Hepatocyte (in vitro differentiated cells): ENCODE measurements at regions not wholly inside any gene's neighbourhood (a gene's known extent, or its start where the extent isn't known, plus 50 kb on each side); places are given as distances from the start of the nearest gene placed in this dataset.
"Not testable (repeated sequence)": the region's sequence is repeated elsewhere in the genome, so short reads cannot be mapped to it uniquely, and the experiment has no call there.

ENCODE experiments used
- DNase-seq: peaks from one replicate; pipeline ENCODE4 v3.0.0-alpha.2; 2016; ENCODE audit warnings: low spot score
- H2AFZ ChIP-seq: fragments of 200-600 bp; sonication (generic); 2 replicates; pipeline ENCODE4 v1.6.0; 2016; ENCODE audit warnings: antibody characterized with exemption, mild to moderate bottlenecking
- H3K27ac ChIP-seq: fragments of 200-600 bp; sonication (generic); 2 replicates; pipeline ENCODE4 v1.5.1; 2016; ENCODE audit warnings: mild to moderate bottlenecking
- H3K27me3 ChIP-seq: fragments of 200-600 bp; sonication (generic); 2 replicates; pipeline ENCODE4 v1.6.1; 2016
- H3K36me3 ChIP-seq: fragments of 200-600 bp; sonication (generic); replicated peaks from 2 replicates; pipeline ENCODE4 v1.5.1; 2016; ENCODE audit warnings: low read depth; ENCODE audit not compliant: insufficient read depth
- H3K4me1 ChIP-seq: fragments of 200-600 bp; sonication (generic); 2 replicates; pipeline ENCODE4 v1.5.1; 2016; ENCODE audit warnings: mild to moderate bottlenecking, moderate library complexity; ENCODE audit not compliant: insufficient read depth
- H3K4me2 ChIP-seq: fragments of 200-600 bp; sonication (generic); 2 replicates; pipeline ENCODE4 v1.6.0; 2016
- H3K4me3 ChIP-seq: fragments of 200-600 bp; sonication (generic); 2 replicates; pipeline ENCODE4 v1.5.1; 2016; ENCODE audit warnings: mild to moderate bottlenecking
- H3K79me2 ChIP-seq: fragments of 200-600 bp; sonication (generic); 2 replicates; pipeline ENCODE4 v1.6.0; 2017; ENCODE audit warnings: mild to moderate bottlenecking
- H3K9me2 ChIP-seq: fragments of 200-600 bp; sonication (generic); replicated peaks from 2 replicates; pipeline ENCODE4 v1.6.0; 2017; ENCODE audit warnings: mild to moderate bottlenecking; ENCODE audit not compliant: insufficient read depth
- H3K9me3 ChIP-seq: fragments of 200-600 bp; sonication (generic); 2 replicates; pipeline ENCODE4 v1.5.1; 2016; ENCODE audit warnings: low read depth, mild to moderate bottlenecking
- H4K20me1 ChIP-seq: fragments of 200-600 bp; sonication (generic); 2 replicates; pipeline ENCODE4 v1.6.0; 2016; ENCODE audit warnings: mild to moderate bottlenecking; ENCODE audit not compliant: insufficient read depth, poor library complexity, severe bottlenecking
- EZH2 ChIP-seq: fragments of 200-600 bp; sonication (generic); IDR thresholded peaks from 2 replicates; pipeline ENCODE4 v1.6.1; 2016; ENCODE audit warnings: antibody characterized with exemption, mild to moderate bottlenecking, borderline replicate concordance
- EZH2phosphoT487 ChIP-seq: fragments of 200-600 bp; sonication (generic); IDR thresholded peaks from one replicate; pipeline ENCODE4 v1.6.1; 2018; ENCODE audit warnings: antibody characterized with exemption, mild to moderate bottlenecking, low read depth, moderate library complexity; ENCODE audit not compliant: unreplicated experiment, severe bottlenecking
- WGBS: methylation state at CpG from one replicate; pipeline ENCODE4 v1.1.6; 2016; ENCODE audit warnings: low lambda C conversion rate; ENCODE audit errors: missing lambda C conversion rate; 5-methylcytosine and 5-hydroxymethylcytosine counted together
- TF ChIP-seq, protein P1 (sequence below): fragments of 200-600 bp; sonication (generic); IDR thresholded peaks from 2 replicates; pipeline ENCODE4 v1.5.1; 2016; ENCODE audit warnings: antibody characterized with exemption, mild to moderate bottlenecking; ENCODE audit not compliant: poor library complexity

DNA sequence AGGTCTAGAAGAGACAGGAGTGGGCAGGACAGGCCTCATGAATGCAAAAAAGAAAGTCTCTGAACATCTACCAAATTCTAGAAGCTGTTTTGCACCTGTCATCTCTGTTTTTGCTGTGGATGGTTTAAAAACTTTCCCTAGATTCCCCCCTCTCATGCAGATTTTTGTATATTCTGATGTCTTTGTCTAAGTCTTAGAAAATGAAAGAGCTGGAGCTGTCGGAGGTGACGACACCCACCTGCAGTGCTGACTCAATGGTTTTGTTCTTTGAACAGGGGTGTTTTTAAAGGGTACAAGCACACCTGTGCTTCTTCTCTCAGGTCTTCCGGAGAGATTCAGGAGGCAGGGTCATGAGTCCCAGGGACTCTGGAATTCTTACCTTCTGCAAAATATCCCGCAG is 128.2 kb upstream of the ALDH3B2 start:
- H3K4me2 ChIP-seq, H3K27me3 ChIP-seq, H2AFZ ChIP-seq, H3K4me3 ChIP-seq, H3K36me3 ChIP-seq, H4K20me1 ChIP-seq, DNase-seq, H3K27ac ChIP-seq, H3K9me2 ChIP-seq, H3K9me3 ChIP-seq, H3K79me2 ChIP-seq, H3K4me1 ChIP-seq: not testable (repeated sequence)
- 85% methylated on average over 4 of the region's 4 CpGs for WGBS

DNA sequence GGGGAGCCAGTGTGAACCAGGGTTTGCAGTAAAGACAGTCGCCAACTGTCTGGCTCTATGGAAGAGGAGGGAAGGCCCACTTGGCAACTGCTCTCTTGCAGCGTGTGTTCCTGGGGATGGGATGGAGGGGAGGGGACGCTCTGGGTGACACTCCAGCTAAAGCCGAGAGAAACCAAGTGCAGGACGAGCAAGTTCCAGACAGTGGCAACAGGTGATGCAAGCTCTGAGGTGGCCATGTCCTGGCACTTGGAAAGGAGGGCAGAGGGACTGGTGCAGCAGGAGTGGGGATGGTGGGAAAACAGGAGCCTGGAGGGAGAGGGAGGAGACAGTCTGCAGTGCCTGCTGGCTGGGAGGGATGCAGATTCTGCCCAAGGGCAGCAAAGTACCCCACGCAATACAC is 127.0 kb upstream of the ALDH3B2 start:
- H3K9me3 ChIP-seq, H3K4me1 ChIP-seq, H3K4me3 ChIP-seq, H3K4me2 ChIP-seq, H2AFZ ChIP-seq, H3K36me3 ChIP-seq, H3K27ac ChIP-seq, H3K27me3 ChIP-seq, H3K9me2 ChIP-seq, DNase-seq, H4K20me1 ChIP-seq, H3K79me2 ChIP-seq: not testable (repeated sequence)
- 98% methylated on average over 6 of the region's 6 CpGs for WGBS

DNA sequence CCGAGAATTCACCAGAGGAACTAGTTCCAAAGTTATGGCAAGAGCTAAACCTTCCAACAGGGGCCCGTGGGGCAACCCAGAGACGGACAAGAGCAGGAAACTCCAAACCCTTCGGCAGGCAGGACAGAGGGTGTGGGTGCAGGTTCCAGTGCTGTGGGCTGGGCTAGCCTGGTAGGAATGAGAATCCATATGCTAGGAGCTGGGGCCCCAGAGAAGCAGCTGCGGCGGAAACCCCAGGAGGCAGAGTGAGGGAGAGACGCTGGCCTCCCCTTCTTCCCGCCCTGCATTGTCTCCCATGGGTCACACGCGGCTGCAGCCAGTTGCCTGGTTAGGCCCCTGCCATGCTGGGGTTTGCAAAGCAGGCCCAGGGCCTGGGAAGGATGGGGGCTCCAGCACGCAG is 126.2 kb upstream of the ALDH3B2 start:
- H3K4me2 ChIP-seq, H3K9me2 ChIP-seq, H2AFZ ChIP-seq, H3K27ac ChIP-seq, H3K36me3 ChIP-seq, H3K4me3 ChIP-seq, H4K20me1 ChIP-seq, DNase-seq, H3K27me3 ChIP-seq, H3K4me1 ChIP-seq, H3K9me3 ChIP-seq, H3K79me2 ChIP-seq: not testable (repeated sequence)
- WGBS: 92% methylated on average over 11 of the region's 11 CpGs

- TF ChIP-seq, protein P1, sequence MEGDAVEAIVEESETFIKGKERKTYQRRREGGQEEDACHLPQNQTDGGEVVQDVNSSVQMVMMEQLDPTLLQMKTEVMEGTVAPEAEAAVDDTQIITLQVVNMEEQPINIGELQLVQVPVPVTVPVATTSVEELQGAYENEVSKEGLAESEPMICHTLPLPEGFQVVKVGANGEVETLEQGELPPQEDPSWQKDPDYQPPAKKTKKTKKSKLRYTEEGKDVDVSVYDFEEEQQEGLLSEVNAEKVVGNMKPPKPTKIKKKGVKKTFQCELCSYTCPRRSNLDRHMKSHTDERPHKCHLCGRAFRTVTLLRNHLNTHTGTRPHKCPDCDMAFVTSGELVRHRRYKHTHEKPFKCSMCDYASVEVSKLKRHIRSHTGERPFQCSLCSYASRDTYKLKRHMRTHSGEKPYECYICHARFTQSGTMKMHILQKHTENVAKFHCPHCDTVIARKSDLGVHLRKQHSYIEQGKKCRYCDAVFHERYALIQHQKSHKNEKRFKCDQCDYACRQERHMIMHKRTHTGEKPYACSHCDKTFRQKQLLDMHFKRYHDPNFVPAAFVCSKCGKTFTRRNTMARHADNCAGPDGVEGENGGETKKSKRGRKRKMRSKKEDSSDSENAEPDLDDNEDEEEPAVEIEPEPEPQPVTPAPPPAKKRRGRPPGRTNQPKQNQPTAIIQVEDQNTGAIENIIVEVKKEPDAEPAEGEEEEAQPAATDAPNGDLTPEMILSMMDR: peak; percentile 50
- H3K9me2 ChIP-seq, H3K27ac ChIP-seq, H2AFZ ChIP-seq, H3K4me3 ChIP-seq, H3K4me1 ChIP-seq, H3K79me2 ChIP-seq, H3K27me3 ChIP-seq, H3K36me3 ChIP-seq, H3K9me3 ChIP-seq, H3K4me2 ChIP-seq, H4K20me1 ChIP-seq, DNase-seq: not testable (repeated sequence)
- WGBS: 18% methylated on average over 4 of the region's 4 CpGs
Observed at GRCh38 chr11:67799808-67800207, 125.4 kb upstream of the ALDH3B2 start.

- not testable (repeated sequence) for H3K79me2 ChIP-seq, H3K9me2 ChIP-seq, H3K27me3 ChIP-seq, H3K36me3 ChIP-seq, DNase-seq, H2AFZ ChIP-seq, H3K9me3 ChIP-seq, H3K4me3 ChIP-seq, H3K27ac ChIP-seq, H3K4me1 ChIP-seq, H4K20me1 ChIP-seq, H3K4me2 ChIP-seq
- 92% methylated on average over 15 of the region's 15 CpGs for WGBS
Observed at GRCh38 chr11:67797726-67798521, 123.5 kb upstream of the ALDH3B2 start.

GRCh38 chr11:67795746-67796145 is 121.3 kb upstream of the ALDH3B2 start:
- H3K79me2 ChIP-seq: no peaks in the 10 kb centered on the region
- no peaks in the 10 kb centered on the region for H3K27me3 ChIP-seq
- DNase-seq: no peak
- no peaks in the 10 kb centered on the region for H3K9me3 ChIP-seq
- no peaks in the 10 kb centered on the region for H3K9me2 ChIP-seq
- no peaks in the 10 kb centered on the region for H3K4me1 ChIP-seq
- no peak overlapping the region for H3K4me2 ChIP-seq
- 96% methylated on average over 12 of the region's 12 CpGs for WGBS
- no peak overlapping the region for H3K4me3 ChIP-seq
- H3K36me3 ChIP-seq: no peaks in the 10 kb centered on the region
- no peaks in the 10 kb centered on the region for H4K20me1 ChIP-seq
- no peak overlapping the region for H3K27ac ChIP-seq
- no peak overlapping the region for H2AFZ ChIP-seq
- TF ChIP-seq EZH2 (no peak), EZH2phosphoT487 (no peak)
- TF ChIP-seq, protein P1: no peak

- DNase-seq, H3K9me3 ChIP-seq, H3K4me1 ChIP-seq, H4K20me1 ChIP-seq, H3K4me3 ChIP-seq, H2AFZ ChIP-seq, H3K27me3 ChIP-seq, H3K9me2 ChIP-seq, H3K27ac ChIP-seq, H3K79me2 ChIP-seq, H3K4me2 ChIP-seq, H3K36me3 ChIP-seq: not testable (repeated sequence)
- 78% methylated on average over 5 of the region's 8 CpGs for WGBS
Observed at GRCh38 chr11:67793750-67794149, 119.3 kb upstream of the ALDH3B2 start.
